H7 (cell line): ENCODE measurements at regions not wholly inside any gene's neighbourhood (a gene's known extent, or its start where the extent isn't known, plus 50 kb on each side); places are given as distances from the start of the nearest gene placed in this dataset.
"Not testable (repeated sequence)": the region's sequence is repeated elsewhere in the genome, so short reads cannot be mapped to it uniquely, and the experiment has no call there.

Experiments
- DNase-seq: peaks from one replicate; pipeline ENCODE4 v3.0.0; 2012
- H3K27me3 ChIP-seq: 2 replicates; pipeline ENCODE4 v1.6.0; 2011; ENCODE audit warnings: mild to moderate bottlenecking, low read length; ENCODE audit not compliant: control insufficient read depth, insufficient read depth
- H3K36me3 ChIP-seq: replicated peaks from 2 replicates; pipeline ENCODE4 v1.5.1; 2011; ENCODE audit warnings: low read length; ENCODE audit not compliant: control insufficient read depth, insufficient read depth
- H3K4me3 ChIP-seq: 2 replicates; pipeline ENCODE4 v1.5.1; 2011; ENCODE audit warnings: low read depth, mild to moderate bottlenecking, control low read depth, low read length, moderate library complexity; ENCODE audit not compliant: insufficient read depth

DNA sequence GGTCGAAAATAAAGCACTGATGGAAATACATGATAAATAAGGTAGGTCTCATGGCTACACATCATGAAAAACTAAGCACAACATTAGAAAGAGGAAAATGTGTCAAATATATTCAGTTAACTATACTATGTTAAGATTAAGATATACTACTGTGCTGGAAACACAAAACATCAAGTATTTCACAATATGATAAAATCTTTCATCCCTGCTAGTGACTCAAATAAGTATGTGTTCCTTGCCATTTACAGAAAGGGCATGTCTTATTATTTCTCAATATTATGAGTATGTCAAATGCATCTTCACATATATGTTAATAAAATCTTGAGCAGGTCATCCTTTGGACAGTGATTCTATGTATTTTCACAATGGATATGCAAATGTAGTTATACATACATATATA lies 1260.1 kb upstream of the ADGRL2 start:
- Histone ChIP-seq H3K36me3 (no peaks in the 10 kb centered on the region), H3K27me3 (no peaks in the 10 kb centered on the region), H3K4me3 (no peak overlapping the region)
- DNase-seq, result no peak

DNA sequence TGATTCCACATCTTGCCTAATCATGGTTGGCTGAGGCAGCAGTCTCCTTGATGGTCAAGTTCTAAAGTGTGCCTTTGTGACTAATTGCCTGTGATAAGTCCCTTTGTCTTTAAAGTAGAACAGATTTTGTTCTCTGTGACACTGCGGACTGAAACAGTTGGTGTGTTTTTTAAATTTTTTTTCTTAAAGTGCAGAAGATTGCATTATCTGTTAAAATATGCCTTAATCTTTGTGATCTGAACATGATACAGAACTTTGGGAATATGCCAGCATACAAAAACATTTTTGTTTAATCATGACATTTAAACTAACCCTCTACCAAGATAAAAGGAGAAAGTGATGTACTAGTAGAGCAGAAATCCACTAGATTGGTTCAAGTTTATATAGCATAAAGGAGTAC lies 1260.6 kb upstream of the ADGRL2 start:
- Histone ChIP-seq H3K4me3 (no peak overlapping the region), H3K27me3 (no peaks in the 10 kb centered on the region), H3K36me3 (no peaks in the 10 kb centered on the region)
- DNase-seq, result no peak

DNA sequence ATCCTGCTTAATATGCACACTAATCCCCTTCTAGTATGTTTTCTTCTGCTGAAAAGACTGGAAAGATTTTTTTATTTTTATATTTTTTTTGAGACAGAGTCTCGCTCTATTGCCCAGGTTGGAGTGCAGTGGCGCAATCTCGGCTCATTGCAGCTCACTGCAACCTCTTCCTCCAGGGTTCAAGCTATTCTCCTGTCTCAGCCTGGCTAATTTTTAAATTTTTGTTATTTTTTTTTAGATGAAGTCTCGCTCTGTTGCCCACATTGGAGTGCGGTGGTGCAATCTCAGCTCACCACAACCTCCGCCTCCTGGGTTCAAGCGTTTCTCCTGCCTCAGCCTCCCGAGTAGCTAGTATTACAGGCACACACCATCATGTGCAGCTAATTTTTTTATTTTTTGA lies 1261.4 kb upstream of the ADGRL2 start:
- not testable (repeated sequence) for DNase-seq

DNA sequence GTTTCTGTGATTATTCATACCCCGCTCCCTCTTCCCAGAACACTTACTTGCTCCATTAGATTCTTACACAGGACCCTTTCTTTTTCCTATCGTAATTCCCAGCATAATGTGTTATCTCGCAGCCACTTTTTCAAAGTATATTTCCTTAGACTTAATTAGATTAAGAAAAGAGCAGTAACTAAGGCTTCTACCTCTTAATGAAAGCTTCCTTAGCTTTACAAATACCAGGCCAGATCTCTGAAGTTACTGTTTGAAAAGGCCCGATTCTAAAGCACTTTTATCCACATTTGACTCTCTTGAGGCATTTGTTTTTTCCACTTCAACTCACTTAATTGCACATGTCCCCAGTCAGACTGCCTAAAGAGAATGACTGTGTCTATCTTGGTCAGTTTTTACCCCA lies 1264.3 kb upstream of the ADGRL2 start:
- H3K27me3 ChIP-seq, result no peaks in the 10 kb centered on the region
- no peak for DNase-seq
- H3K36me3 ChIP-seq, result no peaks in the 10 kb centered on the region
- no peak overlapping the region for H3K4me3 ChIP-seq

More for the DNA sequence above, 1261.4 kb upstream of the ADGRL2 start:
- H3K4me3 ChIP-seq, H3K27me3 ChIP-seq, H3K36me3 ChIP-seq: not testable (repeated sequence)

DNA sequence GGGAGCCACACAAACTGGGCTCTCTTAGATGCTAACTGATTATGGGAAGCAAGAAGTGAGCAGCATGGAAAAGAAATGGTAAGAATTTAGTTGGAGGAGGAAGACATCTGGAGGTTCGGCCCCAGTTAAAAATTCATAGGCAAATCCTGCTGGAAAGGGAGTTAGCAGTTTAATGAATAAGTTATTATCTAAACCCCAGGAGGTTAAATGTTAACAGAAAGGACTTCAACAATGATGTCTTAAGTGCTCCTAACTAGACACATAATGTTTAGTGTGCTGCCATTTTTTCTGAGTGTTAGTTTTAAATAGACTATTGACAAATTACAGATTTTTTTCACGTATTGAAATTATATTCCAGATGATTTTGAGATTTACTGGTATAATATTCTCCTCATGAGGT lies 1265.3 kb upstream of the ADGRL2 start:
- no peak for DNase-seq
- no peak overlapping the region for H3K4me3 ChIP-seq
- H3K36me3 ChIP-seq, result no peaks in the 10 kb centered on the region
- no peaks in the 10 kb centered on the region for H3K27me3 ChIP-seq

DNA sequence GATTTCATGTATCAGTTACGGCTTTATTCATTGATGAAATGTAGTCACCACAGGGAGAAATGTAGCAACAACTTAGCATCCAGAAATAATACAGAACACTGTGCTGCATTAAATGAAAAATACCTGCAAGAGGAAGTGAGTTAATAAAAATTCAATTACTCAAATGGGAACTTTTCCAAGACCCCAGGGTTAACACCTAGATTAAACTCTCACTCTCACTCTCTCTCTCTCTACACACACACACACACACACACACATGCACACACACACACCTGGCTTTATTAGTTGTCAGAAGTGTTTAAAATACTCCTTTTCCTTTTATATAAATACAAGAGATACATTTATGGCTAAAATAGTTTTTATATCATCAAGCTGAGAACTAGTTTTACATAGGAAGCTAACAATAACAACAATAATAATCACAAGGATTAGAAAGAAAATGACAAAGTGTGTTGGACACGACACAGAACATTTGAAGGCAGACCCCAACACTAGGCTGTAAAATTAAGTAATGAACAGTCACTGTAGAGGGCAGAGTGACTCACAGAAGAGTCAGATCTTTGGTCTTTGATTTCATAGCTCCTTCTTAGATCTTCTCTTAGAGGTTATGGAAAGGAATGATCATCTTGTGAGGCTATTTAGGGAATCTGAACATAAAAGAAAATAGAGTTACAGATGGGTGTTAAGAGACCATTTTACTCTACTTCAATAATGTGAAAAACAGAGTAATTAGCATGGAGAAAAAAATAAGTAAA lies 1266.0 kb upstream of the ADGRL2 start:
- Histone ChIP-seq H3K36me3 (no peaks in the 10 kb centered on the region), H3K4me3 (no peak overlapping the region), H3K27me3 (no peaks in the 10 kb centered on the region)
- no peak for DNase-seq

DNA sequence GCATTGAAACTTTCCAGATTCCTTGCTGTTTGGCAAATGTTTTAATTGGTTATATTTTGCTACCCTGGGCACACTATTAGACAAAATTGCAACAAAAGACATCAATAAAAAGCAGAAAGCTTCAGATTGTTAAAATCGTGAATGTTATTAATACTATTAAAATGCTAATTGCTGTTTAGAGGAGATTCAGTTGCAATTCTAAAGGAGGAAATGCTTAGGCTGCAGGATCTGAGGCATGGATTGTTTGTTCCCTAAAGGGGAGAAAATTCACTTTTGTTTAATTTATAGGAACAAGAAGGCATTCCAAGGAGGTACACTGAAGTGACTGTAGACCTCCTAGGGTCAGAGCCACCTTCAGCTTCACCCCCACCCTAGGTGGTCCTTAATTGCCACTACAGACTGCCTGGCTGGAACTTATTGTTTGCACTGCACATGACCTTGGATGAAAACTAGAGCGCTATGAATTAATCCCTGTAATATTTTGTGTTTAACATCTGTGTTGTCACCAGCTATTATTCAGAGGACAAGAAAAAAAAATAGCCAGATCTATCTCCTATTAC lies 1266.9 kb upstream of the ADGRL2 start:
- H3K27me3 ChIP-seq, result no peaks in the 10 kb centered on the region
- H3K36me3 ChIP-seq, result no peaks in the 10 kb centered on the region
- no peak overlapping the region for H3K4me3 ChIP-seq
- no peak for DNase-seq

DNA sequence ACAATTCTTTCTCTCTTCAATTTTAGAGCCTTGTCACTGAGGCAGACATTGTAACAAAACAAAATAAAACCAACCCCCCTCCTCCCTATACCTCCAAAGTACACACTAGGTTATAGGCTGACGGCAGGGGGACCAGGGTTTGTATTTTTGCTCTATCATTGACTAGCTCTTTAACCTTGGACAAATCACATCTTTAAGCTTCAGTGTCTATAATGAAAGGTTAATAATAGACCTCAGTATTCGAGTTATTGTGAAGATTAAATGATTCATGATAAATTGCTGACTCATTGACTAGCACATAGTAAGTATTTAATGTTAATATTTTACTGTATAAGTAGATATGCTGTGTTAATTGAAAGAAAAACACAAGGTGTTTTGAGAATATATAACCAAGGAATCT lies 1267.6 kb upstream of the ADGRL2 start:
- Histone ChIP-seq H3K27me3 (no peaks in the 10 kb centered on the region), H3K4me3 (no peak overlapping the region), H3K36me3 (no peaks in the 10 kb centered on the region)
- DNase-seq, result no peak

DNA sequence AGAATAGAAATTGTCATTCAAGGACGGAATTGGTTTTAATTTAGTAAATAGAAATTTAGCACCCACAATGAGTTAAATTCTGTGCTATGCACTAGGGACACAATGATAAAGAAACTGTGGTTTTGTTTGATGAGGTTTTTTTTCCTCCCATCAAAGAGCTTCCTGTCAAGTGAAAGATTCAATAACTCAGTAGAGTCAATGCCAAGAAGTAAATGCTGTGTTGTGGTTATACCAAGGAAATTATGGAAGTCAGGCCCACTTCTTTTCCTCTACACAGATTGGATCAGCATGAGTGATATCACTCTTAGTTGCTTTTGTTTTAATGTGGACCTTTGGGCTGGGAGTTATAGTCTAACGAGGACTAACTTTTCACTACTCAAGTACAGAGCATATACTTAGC lies 1269.6 kb upstream of the ADGRL2 start:
- H3K36me3 ChIP-seq, result no peaks in the 10 kb centered on the region
- H3K27me3 ChIP-seq, result no peaks in the 10 kb centered on the region
- H3K4me3 ChIP-seq, result no peak overlapping the region
- DNase-seq, result no peak

DNA sequence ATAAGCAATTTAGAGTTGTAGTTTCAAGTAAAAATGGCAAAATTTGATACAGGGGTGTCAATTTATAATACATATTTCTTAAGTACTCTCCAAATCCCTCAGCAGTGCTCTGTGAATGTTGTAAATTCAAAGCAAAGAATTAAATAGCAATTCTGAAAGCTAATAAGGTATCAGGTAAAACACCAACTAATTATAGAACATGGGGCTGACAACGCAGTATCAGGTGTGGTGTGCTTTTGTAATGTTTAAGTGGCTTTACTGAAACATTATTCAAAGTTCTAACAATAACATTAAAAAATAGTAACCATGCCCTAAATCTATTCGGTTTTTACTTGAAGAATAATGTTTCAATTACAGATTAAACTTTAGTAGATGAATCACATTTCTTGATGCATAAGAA lies 1271.2 kb upstream of the ADGRL2 start:
- no peak for DNase-seq
- Histone ChIP-seq H3K36me3 (no peaks in the 10 kb centered on the region), H3K27me3 (no peaks in the 10 kb centered on the region), H3K4me3 (no peak overlapping the region)

DNA sequence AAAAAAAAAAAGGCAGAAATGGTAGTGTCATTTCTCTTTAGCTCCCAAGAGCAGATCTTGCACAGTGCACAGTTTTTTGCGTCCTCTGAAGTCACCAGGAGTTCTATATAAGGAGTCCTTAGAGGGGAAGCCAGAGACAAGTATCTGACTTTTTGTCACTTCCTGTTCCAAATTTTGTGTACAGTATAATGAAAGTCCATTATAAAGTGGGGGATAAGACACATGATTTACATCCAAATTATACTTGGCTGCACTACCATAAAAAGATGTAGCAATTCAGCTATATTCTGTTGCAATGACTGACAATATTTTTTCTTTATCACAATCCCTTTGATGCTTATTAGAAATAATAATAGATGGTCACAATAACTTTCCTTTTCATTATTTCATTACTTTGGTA lies 1276.9 kb upstream of the ADGRL2 start:
- DNase-seq, result no peak
- H3K27me3 ChIP-seq, result no peaks in the 10 kb centered on the region

DNA sequence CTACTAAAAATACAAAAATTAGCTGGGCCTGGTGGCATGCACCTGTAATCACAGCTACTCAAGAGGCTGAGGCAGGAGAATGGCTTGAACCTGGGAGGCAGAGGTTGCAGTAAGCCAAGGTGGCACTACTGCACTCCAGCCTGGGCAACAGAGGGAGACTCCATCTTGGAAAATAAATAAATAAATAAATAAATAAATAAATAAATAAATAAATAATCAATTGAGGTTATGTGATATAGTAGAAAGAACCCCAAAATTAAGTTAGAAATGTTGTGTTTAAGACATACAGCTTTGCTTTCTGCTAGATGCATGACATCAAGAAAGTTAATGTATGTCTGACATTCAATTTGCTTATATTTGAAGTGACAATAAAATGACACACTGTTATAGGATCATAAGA lies 1277.7 kb upstream of the ADGRL2 start:
- not testable (repeated sequence) for DNase-seq, H3K27me3 ChIP-seq, H3K36me3 ChIP-seq, H3K4me3 ChIP-seq

More for the DNA sequence above, 1276.9 kb upstream of the ADGRL2 start:
- no peaks in the 10 kb centered on the region for H3K36me3 ChIP-seq
- no peak overlapping the region for H3K4me3 ChIP-seq

DNA sequence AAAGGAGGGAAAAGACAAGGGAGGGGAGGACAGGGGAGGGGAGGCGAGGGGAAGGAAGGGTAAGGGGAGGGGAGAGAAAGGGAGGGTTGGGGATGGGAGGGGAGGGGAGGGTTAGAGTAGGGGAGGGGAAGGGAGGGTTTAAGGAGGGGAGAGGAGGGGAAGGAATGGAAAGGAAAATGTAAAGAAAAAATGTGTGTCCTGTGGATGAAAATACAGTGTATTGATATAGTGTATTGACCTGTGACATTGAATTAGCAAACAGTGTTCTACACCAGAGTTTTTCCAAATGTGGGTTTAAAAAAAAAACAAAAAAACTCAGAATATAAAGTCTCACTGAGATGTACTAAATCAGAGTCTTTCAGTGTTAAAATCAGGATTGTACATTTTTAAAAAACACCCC lies 1279.8 kb upstream of the ADGRL2 start:
- Histone ChIP-seq H3K27me3 (no peaks in the 10 kb centered on the region), H3K4me3 (no peak overlapping the region), H3K36me3 (no peaks in the 10 kb centered on the region)
- DNase-seq, result no peak

DNA sequence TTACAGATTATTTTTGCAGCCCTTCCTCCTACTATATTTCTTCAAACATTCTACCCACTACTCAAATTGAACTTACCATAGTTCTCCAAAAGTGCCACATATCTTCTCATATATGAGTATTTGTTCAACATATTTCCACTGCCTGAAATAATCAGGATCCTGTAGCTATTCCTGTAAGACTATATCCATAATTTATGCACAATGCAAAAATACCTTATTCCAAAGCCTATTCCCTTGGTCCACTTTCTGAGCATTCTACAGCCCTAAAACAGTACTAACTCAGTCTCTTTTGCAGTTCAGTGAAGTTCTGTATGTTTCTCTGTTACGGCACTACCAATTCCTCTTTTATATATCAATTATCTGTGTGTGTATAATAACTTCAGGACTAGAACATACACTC lies 1283.7 kb upstream of the ADGRL2 start:
- DNase-seq, result no peak
- H3K36me3 ChIP-seq, result no peaks in the 10 kb centered on the region
- H3K4me3 ChIP-seq, result no peak overlapping the region
- no peaks in the 10 kb centered on the region for H3K27me3 ChIP-seq

DNA sequence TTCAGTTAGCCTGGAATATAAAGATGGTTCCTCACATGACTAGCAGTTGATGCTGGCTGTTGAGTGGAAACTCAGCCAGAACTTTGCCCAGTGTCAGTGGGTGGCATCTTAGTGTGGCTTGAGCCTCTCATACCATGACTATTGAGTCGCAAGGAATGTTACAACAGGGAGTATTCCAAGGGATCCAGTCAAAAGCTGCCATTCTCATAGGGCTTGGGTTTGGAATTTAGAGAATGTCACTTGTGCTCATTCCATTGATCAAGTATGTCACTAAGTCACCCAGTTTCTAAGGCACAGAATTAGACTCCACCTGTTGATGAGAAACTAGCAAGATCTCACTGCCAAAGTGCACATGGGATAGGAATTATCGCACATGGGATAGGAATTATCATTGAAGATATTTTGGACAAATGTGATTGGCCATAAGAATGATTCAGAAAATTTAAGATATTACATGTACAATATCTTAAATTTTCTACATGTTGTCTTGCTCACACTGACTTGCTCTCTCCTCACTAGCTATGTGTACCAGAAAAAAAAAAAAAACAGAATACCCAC lies 1290.7 kb upstream of the ADGRL2 start:
- Histone ChIP-seq H3K27me3 (no peaks in the 10 kb centered on the region), H3K4me3 (no peak overlapping the region), H3K36me3 (no peaks in the 10 kb centered on the region)
- DNase-seq, result peak; percentile 22
